NCI-H2171 (cell line): ENCODE measurements at regions not wholly inside any gene's neighbourhood (a gene's known extent, or its start where the extent isn't known, plus 50 kb on each side); places are given as distances from the start of the nearest gene placed in this dataset.

ENCODE experiments used
- DNase-seq: peaks from one replicate; lab custom pipeline; 2025; lab: John Stamatoyannopoulos, UW

DNA sequence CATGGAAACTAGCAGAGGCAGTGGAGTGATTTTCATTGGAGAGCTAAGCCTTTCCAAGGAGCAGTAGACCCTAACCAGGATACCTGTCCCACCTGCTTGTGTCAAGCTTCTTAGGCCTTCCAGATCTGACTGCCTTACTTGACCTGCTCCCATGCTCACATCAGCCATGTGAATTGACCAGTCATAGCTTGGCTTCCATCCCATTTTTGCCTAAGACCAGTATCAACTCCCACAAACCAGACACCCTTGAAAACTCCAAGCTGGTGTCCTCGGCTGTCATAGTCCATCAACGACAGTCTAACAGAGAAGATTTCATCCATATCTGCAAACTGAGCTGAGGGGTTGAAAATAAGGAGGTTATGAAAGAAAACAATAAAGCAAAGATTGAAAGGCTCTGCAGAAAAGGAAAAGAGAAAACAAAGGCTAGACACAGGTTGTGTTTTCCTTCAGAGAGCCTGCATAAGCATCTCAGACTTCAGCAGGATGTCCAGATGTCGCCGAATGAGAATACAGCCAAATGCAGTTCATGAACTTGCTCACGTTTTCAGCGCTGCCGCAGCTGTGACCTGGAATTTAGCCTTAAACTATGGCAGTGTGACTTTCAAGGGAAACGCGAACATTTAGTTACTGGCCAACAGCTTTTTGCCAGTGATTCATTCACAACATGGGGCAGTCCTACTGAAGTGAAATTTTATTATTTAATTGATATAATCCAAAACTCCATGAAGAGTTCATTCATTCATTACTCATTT lies 868.1 kb upstream of the ID2 start:
- DNase-seq, result no peak

DNA sequence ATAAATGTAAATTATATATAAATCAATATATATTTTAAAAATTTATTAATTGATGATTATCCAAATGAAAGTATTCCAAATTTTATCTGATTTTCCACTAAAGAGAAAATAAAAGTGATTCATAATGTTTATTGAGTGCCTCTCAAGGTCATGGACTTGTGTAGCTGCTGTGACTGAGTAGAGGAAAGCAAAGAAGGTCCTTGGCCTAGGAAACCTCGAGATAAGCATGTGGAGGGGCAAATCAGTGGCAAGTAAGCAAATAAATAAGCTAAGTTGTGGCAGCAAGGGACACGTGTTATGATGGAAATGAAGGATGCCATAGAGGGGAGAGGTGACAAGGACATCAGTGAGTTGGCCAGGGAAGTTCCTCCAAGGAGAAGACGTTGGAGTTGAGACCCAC lies 866.1 kb upstream of the ID2 start:
- no peak for DNase-seq

DNA sequence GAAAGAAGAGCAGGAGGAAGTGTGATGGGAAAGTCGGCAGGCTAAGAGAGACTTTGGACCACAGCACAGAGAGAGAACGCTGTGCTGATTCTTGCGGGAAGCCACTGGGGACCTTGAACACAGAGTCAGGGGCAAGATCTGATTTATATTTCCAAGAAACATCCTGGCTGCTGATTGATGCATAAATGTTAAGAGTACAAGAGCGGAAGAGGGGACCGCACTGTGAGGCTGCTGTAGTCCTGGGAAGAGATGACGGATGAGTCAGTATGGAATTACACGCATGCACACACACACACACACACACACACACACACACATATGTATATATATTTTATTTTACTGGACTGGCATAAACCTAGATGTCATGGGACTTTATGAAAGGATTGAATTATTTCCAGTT lies 865.6 kb upstream of the ID2 start:
- no peak for DNase-seq

DNA sequence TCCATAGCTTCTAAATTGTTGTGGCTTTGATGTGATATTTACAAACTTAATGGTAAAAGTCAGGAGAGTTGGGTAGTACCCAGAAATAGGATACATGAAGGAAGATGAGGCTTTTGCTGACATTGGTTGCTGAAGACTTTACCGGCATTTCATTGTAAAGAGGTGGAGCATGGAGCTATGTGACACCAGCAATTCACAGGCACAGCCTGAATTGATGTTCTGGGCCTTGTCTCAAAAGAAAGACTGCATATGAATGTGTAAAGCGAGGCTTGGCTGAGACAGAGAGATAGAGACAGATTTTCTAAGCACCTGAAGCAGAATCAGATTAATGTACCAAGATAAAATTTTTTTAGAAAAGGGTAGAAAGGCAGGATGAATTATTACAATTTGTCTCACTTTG lies 864.9 kb upstream of the ID2 start:
- no peak for DNase-seq

DNA sequence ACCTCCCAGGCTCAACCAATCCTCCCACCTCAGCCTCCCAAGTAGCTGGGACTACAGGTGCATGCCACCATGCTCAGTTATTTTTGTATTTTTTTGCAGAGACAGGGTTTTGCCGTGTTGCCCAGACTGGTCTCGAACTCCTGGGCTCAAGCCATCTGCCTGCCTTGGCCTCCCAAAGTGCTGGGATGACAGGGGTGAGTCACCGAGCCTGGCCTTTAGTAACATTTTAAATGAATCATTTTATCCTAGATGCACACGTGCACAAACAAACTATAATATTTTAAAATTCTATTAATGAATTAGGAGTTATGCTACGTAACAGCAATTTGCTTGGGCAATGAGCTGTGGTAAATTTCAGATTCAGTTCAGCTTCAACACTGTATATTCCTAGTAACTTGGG lies 862.5 kb upstream of the ID2 start:
- DNase-seq, result no peak

DNA sequence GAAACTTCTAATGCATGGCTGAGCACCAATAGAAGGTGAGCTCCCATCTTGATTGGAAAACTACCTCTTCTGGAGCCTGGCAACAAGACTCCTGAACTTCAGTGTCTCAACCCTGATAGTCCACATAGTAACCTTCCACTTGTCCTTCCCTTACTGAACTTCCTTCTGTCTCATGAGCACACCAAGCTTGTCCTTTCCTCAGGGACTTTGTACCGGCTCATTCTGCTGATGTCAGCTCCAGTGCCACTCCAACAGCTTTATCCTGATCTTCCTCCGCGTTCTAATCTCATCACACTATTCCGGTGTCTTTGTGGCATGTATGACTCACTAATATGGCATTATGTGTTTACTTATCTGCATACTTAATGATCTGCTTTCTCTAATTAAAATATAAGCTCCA lies 862.0 kb upstream of the ID2 start:
- DNase-seq, result no peak

DNA sequence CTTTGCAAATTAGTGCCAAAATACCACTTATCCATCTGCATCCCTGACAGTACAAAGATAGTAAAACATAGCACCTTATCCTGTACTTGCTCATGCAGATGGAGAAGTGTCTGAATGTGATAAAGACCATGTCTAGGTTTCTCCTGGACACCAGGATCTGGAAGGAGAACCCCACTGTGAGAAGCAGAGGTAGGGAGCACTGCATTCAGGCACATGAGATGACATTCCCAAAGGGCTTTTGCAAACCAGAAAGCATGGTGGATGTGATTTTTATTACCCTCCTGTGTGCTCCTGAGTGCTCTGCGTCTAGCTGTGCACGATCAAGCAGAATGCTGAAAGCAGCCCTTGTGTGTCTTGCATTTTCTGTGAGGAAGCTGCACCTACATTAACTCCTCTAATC lies 857.6 kb upstream of the ID2 start:
- no peak for DNase-seq

DNA sequence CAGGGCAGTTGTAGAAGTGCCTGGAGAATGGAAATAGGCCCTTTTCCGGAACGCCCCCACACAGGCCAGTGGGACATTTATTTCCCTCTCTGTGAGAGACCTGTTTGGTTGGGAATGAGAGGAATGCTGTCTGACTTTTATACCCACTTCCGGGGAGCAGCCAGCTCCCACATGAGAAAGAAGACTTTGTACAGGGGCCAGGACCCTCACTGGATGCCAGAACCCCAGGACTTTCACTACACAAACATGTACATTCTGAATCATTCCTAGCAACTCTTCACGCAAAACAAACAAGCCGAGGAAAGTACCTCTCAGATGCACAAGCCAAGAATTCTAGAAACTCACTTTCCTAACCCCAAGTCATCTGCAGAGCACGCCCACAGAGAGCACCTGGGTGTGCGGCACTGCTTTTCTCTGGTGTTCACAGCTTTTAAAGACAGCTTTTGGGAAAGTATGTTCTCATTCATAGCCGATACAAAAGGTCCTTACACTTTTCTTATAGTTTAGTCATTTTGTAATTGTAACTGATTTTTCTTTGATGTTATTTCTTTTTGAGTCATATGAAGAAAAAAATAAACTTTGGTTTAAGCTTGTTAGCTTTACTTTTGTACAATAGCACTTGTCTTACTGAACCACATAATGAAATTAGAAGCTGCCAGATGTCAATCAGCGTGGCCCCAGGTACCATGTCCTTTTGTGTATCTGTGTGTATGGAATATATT lies 856.1 kb upstream of the ID2 start:
- DNase-seq, result no peak

DNA sequence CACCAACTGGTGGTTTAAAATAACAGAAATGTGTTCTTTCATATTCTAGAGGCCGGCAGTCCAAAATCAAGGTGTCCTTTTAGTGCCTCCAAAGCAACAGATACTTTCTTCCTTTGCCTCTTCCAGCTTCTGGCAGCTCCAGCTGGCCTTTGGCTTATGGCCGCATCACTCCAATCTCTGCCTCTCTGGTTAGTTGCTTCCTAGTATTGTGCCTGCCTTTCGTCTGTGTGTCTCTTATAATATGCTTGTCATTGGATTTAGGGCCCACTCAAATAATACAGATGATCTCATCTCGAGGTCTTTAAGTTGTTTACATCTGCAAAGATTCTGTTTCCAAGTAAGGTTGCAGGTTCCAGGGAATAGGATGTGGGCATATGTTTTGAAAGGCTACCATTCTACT lies 855.2 kb upstream of the ID2 start:
- no peak for DNase-seq

DNA sequence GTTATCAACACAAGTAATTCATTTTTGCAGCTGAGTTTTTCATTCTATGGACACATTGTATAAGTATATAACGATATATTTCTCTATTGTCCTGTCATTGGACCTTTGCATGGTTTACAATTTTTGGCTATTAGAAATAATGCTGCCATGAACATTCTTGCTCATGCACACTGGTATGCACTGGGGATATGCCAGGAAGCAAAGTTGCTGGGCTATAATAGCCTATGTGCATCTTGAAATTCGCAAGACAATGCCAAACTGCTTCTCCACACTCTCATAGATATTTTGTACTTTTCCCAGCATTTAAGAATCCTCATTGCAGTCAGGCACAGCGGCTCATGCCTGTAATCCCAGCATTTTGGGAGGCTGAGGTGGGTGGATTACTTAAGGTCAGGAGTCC lies 852.6 kb upstream of the ID2 start:
- DNase-seq, result no peak

DNA sequence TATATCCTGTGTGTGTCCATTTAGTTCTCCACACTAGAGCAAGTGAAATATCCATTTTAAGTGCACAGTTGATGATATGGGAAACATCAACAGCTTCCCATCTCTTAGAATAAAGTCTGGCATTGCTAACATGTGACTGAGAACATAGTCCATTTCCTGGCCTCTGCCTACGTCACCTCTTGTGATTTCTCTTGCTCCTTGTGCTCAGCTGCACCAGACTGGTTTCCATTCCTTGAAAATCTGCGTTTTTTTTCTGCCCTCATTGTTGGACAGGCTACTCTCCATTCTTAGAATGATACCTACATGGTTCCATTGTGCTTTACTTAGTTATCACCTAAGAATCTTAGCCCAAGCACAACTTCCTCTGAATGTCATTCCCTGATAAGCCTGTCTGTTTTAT lies 851.2 kb upstream of the ID2 start:
- DNase-seq, result no peak

DNA sequence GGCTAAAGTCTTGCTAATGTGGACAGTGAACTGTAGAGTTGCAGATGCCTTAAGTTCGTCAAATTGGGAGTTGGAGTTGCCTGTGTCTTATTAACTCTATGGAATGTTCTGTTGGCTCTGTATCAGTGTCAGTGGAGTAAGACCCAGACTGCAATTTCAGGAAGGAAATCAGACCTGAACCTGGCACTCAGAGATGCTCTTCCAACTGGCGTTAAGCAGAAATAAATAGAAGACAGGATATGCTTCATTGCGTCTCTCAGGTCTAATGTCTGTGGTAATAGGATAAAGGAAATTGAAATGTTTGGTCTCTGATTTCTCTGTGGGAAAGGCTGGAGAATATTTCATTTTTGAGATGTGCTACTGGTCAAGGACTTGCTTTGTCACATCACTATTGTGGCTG lies 846.7 kb upstream of the ID2 start:
- DNase-seq, result no peak

DNA sequence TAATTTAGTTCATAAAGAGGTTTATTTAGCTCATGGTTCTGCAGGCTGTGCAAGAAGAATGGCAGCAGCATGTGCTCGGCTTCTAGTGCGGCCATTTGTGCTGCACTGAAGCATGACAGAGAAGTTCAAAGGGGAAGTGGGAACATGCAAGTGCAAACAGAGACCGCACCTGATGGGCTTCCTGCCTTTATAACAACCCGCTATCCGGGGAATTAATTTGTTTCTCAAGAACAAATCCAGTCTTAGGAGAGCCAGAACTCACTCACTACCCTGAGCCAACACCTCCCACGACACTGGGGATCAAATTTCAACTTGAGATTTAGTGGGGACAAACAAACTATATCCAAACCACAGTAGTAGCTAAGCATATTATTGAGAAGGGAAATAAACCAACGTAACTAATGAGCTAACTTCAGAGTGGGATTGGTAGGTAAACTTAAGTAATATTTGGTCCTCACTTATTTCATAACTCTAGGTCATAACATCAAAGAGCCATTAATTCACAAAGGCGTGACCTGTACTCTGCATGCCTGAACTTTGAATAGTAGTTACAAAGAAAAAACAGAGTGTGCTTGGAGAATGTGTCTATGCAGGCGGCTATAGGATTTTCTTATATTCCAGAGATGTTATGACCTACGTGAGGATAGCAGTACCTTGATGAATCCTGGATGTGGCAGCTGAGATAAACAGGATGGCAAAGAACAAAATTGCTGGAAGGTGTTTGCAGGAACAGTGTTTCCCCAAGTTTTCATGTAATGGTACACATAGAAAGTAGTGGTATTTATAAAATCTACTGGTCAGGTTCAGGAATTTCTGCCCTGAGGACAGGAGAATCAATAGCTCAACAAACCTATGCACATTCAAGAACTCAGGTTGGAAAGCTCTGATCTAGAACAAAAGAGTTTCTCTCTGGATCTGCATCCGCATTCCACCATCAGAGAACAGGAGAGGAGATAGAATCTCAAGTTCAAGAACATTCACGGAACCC lies 845.9 kb upstream of the ID2 start:
- DNase-seq, result peak; percentile 5

DNA sequence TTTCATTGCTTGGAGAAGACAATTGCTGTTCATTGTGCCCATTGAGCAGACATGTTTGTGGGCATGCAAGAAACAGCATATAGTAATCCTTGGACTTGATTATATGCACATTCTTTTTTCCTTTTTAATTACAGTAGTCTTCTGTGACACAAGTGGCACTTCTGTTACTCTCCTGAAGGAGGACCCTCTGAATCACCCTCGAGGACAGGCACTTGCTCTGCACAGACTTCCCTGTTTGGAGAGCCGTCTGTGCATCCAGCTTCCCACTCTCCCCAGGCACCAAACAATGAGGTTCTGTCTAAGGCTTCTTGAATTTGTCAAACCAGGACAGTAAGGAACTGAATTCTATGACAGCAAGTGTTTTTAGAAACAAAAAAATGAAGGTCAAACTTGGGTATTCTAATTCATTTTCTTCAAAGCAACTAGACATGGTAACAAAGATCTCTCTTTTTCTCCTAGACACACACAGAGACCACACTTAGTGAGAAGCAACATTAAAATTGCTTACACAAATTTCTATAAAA lies 844.6 kb upstream of the ID2 start:
- no peak for DNase-seq

DNA sequence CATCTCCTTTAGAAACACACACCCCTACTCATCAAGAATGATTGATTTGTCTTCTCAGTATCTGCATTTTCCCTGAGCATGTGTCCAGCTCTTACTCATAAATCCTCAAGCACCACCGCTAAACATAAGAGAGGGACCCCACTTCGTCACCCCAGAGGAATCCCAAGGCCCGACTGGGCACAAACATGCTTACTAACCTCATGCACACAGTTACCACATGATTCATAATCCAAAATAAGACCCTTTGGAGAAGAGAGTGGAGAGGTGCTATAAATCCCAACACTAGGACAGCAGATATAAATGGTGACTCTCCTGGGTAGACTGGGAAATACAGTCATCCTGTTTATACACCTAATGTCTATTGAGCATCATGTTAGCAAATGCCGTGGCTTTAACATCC lies 843.2 kb upstream of the ID2 start:
- no peak for DNase-seq

DNA sequence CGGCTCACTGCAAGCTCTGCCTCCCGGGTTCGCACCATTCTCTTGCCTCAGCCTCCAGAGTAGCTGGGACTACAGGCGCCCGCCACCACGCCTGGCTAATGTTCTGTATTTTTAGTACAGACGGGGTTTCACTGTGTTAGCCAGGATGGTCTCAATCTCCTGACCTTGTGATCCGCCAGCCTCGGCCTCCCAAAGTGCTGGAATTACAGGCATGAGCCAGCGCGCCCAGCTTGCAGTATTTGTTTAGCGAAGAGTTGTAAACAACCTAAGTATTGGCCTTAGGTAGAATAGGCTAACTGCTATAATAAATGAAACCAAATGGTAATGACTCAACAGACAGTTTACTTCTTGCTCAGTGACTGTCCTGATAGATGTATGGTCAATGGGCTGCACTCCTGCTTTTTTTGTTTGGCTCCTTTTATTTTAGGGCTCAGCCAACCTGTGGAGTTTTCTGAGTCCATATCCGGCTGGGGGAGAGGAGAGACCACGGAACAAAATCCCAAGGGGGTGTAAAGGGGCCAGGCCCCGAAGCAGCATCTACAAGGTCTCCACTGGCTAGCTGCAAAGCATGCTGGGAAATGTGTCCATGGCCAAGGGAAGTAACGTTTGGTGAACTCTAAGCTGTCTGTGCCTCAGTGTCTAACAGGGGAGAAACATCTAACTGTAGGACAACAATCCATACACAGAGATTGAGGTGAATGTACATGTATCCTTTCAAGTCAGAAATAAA lies 841.0 kb upstream of the ID2 start:
- DNase-seq, result no peak

DNA sequence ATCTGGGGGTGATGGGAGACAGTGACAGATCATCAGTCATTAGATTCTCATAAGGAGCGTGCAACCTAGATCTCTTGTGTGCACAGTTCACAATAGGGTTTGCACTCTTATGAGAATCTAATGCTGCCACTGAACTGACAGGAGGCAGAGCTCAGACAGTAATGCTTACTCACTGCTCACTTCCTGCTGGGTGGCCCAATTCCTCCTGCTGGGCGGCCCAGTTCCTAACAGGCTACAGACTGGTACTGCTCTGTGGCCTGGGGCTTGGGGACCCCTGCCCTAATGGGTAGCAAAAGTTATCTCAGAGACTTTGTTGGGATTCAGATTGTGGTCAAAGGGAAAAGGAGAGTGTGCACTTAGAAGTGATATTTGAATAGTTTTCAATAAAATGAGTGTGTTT lies 840.1 kb upstream of the ID2 start:
- no peak for DNase-seq

DNA sequence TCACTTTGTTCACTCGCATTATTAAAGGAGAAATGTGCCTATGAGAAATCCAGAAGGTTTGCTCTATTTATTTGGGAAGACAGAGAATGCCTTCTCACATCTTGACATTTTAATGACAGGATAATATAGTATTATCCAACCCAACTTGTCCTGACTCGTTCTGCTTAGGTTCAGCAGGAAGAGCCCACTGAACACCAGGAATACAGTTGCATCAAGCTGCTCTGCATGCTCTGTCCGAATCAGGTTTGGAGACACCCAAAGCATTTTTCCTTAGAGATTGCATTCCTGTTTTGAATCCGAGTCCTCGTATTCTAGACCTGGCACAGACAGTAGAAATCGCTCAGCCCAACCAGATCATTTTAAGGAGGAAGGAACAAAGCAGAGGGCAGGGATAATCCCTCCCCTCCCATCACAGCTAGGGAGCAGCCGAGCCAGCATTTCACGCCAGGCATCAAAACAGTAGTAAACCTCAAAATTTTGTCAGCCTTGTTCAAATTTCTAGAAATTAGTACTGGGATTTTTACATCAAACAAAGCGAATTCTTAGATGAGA lies 837.4 kb upstream of the ID2 start:
- DNase-seq, result no peak

DNA sequence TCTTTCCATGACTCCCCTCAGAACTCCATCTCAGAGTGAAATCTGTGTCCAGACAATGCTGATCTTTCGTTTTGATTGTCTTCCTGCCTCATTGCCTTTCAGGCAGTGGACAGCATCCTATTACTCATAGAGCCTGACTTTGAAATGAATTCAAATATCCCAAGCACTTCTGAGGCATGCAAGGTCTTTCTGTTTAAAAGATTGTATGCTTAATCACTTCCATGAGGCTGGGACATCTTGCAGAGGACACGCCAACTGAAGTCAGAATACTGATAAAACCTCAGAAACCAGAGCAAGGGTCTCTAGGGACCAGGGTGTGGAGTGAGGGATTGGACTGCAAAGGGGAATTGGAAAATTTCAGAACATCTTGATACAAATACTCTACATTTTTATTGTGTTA lies 836.5 kb upstream of the ID2 start:
- DNase-seq, result no peak

DNA sequence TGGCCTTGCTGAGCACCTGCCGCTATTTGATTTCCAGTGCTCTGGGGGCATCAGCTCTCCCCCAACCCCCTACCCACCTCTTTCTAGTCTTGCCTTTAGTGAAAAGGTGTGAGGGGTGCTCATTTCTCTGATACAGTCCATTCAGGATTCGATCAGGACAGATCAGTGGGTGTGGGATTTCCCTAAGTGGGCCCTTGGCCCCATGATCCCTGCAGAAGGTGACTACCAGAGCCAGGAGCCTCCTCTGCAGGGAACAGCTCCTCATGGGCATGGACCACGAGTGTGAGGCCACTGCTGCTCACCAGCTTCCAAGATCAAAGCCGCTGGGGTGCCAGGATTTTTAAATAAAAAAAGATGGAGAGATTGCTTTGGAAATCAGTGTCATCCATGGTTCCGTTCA lies 835.2 kb upstream of the ID2 start:
- no peak for DNase-seq

DNA sequence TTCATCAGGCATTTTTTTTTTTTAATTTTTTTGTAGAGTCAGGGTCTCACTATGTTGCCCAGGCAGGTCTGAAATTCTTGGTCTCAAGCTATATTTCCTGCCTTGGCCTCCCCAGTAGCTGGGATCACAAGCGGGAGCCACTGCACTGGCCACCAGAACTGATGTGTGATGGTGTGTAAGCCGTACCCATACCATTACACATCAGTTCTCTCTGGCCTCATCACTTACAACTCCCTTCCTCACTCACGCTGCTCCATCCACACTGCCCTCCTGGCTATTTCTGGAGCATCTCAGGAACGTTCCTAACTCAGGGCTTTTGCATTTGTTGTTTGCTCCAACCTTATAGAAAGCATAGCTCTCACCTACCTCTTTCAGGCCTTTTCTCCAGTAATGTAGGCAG lies 834.5 kb upstream of the ID2 start:
- no peak for DNase-seq

DNA sequence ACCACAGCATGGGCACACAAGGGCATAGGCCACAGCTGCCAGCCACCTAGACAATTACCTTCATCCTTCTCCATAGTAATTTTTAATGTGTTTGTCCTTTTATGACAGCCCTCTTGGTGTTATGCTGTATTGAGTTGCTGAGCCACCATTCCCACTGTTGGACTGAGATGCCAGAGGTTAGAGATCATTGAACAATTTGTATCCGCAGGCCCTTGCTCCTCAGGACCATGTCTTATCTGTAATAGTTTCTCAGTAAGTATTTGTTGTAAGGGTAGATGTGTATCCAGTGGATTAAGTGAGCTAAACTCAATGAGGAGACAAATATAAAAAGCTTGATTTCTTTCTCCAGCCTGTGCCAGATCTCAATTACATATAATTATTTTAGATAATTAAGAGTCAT lies 832.8 kb upstream of the ID2 start:
- no peak for DNase-seq
